ENCODE measurements at regions not wholly inside any gene's neighbourhood (a gene's known extent, or its start where the extent isn't known, plus 50 kb on each side); places are given as distances from the start of the nearest gene placed in this dataset.
"Not testable (repeated sequence)": the region's sequence is repeated elsewhere in the genome, so short reads cannot be mapped to it uniquely, and the experiment has no call there.

DNA sequence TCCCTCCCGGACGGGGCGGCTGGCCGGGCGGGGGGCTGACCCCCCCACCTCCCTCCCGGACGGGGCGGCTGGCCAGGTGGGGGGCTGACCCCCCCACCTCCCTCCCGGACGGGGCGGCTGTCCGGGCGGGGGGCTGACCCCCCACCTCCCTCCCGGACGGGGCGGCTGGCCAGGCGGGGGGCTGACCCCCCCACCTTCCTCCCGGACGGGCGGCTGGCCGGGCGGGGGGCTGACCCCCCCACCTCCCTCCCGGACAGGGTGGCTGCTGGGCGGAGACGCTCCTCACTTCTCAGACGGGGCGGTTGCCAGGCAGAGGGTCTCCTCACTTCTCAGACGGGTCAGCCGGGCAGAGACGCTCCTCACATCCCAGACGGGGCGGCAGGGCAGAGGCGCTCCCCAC, 168.5 kb upstream of the SPRED2 start:
- TF ChIP-seq, protein P1, sequence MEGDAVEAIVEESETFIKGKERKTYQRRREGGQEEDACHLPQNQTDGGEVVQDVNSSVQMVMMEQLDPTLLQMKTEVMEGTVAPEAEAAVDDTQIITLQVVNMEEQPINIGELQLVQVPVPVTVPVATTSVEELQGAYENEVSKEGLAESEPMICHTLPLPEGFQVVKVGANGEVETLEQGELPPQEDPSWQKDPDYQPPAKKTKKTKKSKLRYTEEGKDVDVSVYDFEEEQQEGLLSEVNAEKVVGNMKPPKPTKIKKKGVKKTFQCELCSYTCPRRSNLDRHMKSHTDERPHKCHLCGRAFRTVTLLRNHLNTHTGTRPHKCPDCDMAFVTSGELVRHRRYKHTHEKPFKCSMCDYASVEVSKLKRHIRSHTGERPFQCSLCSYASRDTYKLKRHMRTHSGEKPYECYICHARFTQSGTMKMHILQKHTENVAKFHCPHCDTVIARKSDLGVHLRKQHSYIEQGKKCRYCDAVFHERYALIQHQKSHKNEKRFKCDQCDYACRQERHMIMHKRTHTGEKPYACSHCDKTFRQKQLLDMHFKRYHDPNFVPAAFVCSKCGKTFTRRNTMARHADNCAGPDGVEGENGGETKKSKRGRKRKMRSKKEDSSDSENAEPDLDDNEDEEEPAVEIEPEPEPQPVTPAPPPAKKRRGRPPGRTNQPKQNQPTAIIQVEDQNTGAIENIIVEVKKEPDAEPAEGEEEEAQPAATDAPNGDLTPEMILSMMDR (IDR thresholded peaks at IDR 0.05; ENCODE audit: insufficient read depth, low read length, poor library complexity, severe bottlenecking) = not testable (repeated sequence)
- not testable (repeated sequence) for TF ChIP-seq EZH2phosphoT487 (conservative IDR thresholded peaks at IDR 0.05; ENCODE audit: low read length)
